ENCODE measurements at regions not wholly inside any gene's neighbourhood (a gene's known extent, or its start where the extent isn't known, plus 50 kb on each side); places are given as distances from the start of the nearest gene placed in this dataset.

DNA sequence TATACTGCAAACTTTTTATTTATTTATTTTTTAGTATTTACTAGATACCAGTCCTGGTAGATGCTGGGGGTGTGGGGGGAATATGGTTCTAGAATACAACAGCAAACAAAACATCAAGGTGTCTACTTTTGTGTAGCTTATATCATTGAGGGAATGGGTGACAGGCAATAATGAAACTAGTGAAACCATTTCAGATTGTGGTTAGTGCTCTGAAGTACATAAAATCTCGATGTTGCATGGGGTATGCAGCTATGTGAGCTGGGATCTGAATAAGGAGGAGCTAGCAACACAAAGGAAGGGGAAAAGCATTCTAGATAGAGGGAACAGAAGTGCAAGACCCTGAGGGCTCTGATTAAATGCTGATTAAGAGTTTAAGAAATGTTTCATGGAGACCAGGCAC, 103.5 kb downstream of the WT1 start:
- no peak overlapping the region for H3K4me3 ChIP-seq (ENCODE audit: low read depth, low read length)
- ChIA-PET CTCF (no interaction called here), POLR2A (no interaction called here)
- no peaks in the 10 kb centered on the region for H3K36me3 ChIP-seq (ENCODE audit: control insufficient read depth, insufficient read depth, low read length)
- DNase-seq (ENCODE audit: low read depth), result no peak
- TF ChIP-seq, protein P1, sequence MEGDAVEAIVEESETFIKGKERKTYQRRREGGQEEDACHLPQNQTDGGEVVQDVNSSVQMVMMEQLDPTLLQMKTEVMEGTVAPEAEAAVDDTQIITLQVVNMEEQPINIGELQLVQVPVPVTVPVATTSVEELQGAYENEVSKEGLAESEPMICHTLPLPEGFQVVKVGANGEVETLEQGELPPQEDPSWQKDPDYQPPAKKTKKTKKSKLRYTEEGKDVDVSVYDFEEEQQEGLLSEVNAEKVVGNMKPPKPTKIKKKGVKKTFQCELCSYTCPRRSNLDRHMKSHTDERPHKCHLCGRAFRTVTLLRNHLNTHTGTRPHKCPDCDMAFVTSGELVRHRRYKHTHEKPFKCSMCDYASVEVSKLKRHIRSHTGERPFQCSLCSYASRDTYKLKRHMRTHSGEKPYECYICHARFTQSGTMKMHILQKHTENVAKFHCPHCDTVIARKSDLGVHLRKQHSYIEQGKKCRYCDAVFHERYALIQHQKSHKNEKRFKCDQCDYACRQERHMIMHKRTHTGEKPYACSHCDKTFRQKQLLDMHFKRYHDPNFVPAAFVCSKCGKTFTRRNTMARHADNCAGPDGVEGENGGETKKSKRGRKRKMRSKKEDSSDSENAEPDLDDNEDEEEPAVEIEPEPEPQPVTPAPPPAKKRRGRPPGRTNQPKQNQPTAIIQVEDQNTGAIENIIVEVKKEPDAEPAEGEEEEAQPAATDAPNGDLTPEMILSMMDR (IDR thresholded peaks at IDR 0.05; ENCODE audit: insufficient read depth, low read depth, low read length), result no peak
- H3K27me3 ChIP-seq (ENCODE audit: control insufficient read depth, insufficient read depth, low read length), result peaks cover 2% of the 10 kb centered on the region

DNA sequence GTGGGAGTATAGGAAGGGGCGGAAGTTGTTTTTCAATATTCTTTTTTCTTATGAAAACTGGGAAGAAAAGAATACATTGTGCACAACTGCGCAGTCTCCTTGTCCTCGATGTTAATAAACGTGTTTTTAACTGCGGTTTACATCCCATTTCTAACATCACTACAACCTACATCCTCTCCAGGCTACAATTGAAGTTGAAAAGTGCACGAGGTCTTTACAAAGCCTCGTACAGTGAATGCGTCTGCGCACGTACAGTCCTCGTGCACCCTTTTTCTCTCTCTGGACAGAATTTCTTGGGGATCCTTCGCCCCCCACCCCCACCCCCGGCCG, 102.4 kb downstream of the WT1 start:
- H3K27me3 ChIP-seq (ENCODE audit: control insufficient read depth, insufficient read depth, low read length), result peaks cover 2% of the 10 kb centered on the region
- TF ChIP-seq, protein P1 (IDR thresholded peaks at IDR 0.05; ENCODE audit: insufficient read depth, low read depth, low read length), result no peak
- ChIA-PET POLR2A (interaction anchor here (0.6 kb wide), 1 partner anchor 36 kb away, joined by 15 read pairs; no protein-coding TSS in a partner anchor), CTCF (interaction anchor here (0.6 to 4.1 kb wide), 6 partner anchors 9 to 437 kb away, joined by 3 to 30 read pairs (median 3); no protein-coding TSS in a partner anchor)
- no peak for DNase-seq (ENCODE audit: low read depth)
- H3K4me3 ChIP-seq (ENCODE audit: low read depth, low read length), result no peak overlapping the region; the same call in 1 of the 2 replicates
- no peaks in the 10 kb centered on the region for H3K36me3 ChIP-seq (ENCODE audit: control insufficient read depth, insufficient read depth, low read length)

DNA sequence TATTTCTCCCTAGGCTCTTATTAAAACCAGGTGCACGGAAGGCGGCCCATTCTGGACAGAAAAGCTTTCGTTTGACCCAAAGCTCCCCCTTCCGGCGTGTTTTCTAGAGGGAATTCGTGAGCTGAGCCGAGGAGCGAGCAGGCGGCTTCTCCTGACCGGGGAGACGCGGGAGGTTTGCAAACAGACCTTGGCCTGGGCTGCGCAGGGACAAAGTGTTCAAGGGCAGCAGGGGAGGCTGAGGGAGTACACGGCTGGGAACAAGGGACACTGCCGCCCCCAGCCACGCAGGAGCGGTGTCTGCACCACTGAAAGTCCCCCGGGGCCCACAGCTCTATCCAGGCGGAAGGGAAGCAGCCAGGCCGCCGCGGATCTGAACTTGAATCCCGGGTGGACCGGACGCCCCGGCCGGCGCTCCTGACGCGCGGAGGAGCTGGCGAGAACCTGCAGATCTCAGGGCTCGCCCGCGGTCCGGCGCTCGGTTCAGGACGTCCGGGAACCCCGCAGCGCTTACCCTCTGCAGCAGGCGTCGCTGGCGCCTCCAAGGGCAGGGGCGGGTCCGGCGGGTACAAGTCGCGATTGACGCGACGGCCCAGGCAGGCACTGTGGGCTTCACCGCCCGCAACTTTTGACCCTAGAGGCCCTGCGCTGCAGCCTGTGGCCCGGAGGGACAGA, 101.9 kb downstream of the WT1 start:
- TF ChIP-seq, protein P1 (IDR thresholded peaks at IDR 0.05; ENCODE audit: insufficient read depth, low read depth, low read length), result peak; percentile 60

DNA sequence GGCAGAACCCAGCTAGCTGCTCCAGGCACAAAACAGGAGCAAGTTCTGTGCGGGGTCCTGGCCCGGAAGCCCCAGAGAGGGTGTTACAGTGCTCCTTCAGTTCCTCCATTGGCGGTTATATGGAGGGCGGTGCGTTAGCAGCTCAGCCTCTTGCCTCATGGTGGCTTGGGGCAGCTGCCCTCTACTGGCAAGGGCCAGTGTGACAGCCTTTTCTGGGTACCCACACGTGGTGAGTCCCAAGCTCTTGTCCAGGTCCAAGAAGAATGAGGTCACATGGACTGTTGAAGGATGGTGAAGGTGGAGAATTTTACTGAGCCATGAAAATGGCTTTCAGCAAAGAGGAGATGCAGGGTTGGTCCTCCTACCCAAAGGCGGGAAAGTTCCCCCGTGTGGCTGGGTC, 100.5 kb downstream of the WT1 start:
- TF ChIP-seq, protein P1 (IDR thresholded peaks at IDR 0.05; ENCODE audit: insufficient read depth, low read depth, low read length), result peak; percentile 23
- Histone ChIP-seq H3K27me3 (ENCODE audit: control insufficient read depth, insufficient read depth, low read length) (peaks cover 2% of the 10 kb centered on the region), H3K4me3 (ENCODE audit: low read depth, low read length) (no peak overlapping the region), H3K36me3 (ENCODE audit: control insufficient read depth, insufficient read depth, low read length) (no peaks in the 10 kb centered on the region)
- CTCF ChIA-PET, result interaction anchor here (0.6 to 4.1 kb wide), 5 partner anchors 8 to 91 kb away, joined by 3 to 30 read pairs (median 3); no protein-coding TSS in a partner anchor
- POLR2A ChIA-PET, result no interaction called here
- no peak for DNase-seq (ENCODE audit: low read depth)

More for the DNA sequence above, 101.9 kb downstream of the WT1 start:
- no peaks in the 10 kb centered on the region for H3K36me3 ChIP-seq (ENCODE audit: control insufficient read depth, insufficient read depth, low read length)
- H3K4me3 ChIP-seq (ENCODE audit: low read depth, low read length), result peak overlapping the region; percentile 38
- CTCF ChIA-PET, result interaction anchor here (0.6 to 4.1 kb wide), 6 partner anchors 10 to 436 kb away, joined by 3 to 30 read pairs (median 3); no protein-coding TSS in a partner anchor
- no peak for DNase-seq (ENCODE audit: low read depth)
- POLR2A ChIA-PET, result interaction anchor here (0.6 kb wide), 1 partner anchor 37 kb away, joined by 15 read pairs; no protein-coding TSS in a partner anchor
- H3K27me3 ChIP-seq (ENCODE audit: control insufficient read depth, insufficient read depth, low read length), result peaks cover 2% of the 10 kb centered on the region

Data from BJ (cell line).